ENCODE measurements at regions not wholly inside any gene's neighbourhood (a gene's known extent, or its start where the extent isn't known, plus 50 kb on each side); places are given as distances from the start of the nearest gene placed in this dataset.
"Not testable (repeated sequence)": the region's sequence is repeated elsewhere in the genome, so short reads cannot be mapped to it uniquely, and the experiment has no call there.

DNA sequence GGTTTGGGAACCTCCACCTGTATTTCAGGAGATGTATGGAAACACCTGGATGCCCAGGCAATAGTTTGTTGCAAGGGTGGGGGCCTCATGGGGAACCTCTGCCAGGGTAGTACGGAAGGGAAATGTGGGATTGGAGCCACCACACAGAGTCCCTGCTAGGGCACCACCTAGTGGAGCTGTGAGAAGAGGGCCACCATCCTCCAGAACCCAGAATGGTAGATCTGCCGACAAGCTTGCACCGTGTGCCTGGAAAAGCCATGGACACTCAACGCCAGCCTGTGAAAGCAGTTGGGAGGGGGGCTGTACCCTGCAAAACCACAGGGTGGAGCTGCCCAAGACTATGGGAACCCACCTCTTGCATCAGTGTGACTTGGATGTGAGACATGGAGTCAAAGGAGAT, 407.2 kb downstream of the PSAT1 start:
- DNase-seq (ENCODE audit: low spot score); H3K27me3 Mint-ChIP-seq; H3K36me3 Mint-ChIP-seq; H3K27ac Mint-ChIP-seq; ATAC-seq; H3K4me1 Mint-ChIP-seq (ENCODE audit: low read depth in 2 of 2); H3K9me3 Mint-ChIP-seq; H3K4me3 Mint-ChIP-seq: not testable (repeated sequence)

DNA sequence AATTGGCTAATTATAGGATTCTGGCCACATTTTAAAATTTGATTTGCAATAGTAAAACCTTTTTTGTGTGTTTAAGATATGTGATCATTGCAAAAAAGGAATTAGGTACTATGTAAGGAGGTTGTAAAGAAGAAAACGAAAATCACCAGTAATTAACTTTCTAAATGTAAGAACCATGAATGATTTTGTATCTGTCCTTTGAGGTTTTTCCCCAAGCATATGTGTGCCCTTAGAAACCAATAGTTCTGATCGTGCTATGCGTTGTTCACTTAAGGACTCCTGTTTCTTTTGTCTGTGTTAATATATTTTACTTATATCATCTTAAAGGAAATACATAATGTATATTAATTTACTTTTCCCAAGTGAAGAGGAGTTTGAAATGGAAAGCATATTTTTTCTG, 410.2 kb downstream of the PSAT1 start:
- ATAC-seq: no peak
- no peak overlapping the region for H3K27ac Mint-ChIP-seq
- H3K9me3 Mint-ChIP-seq: no peaks in the 10 kb centered on the region
- no peaks in the 10 kb centered on the region for H3K4me1 Mint-ChIP-seq (ENCODE audit: low read depth in 2 of 2)
- no peak overlapping the region for H3K4me3 Mint-ChIP-seq
- H3K36me3 Mint-ChIP-seq: no peaks in the 10 kb centered on the region
- DNase-seq (ENCODE audit: low spot score): no peak
- no peaks in the 10 kb centered on the region for H3K27me3 Mint-ChIP-seq

DNA sequence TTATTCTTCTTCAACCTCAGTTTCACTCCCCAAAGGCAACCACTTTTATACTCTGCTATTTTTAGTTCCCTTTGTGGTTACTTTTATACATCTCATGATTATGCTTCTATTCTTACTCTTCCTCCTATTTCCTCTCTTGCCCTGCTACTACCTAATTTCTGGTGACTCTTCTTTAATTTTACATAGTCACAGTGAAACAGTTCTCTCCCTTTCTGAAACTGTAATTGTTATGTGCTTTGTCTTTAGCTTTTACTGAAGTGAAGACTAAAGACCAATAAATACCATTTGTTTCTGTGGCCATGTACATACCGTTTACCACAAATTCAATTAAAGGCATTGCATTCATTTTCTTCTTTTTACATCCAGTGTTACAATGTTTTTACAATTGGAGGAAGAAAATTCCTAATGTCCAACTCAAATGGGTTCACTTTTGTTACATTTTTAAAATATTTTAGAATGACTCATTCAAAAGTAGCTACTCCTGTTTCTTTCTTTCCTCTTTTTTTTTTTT, 410.6 kb downstream of the PSAT1 start:
- Mint-ChIP-seq H3K36me3 (no peaks in the 10 kb centered on the region), H3K27ac (no peak overlapping the region), H3K27me3 (no peaks in the 10 kb centered on the region), H3K4me1 (ENCODE audit: low read depth in 2 of 2) (no peaks in the 10 kb centered on the region), H3K9me3 (peaks cover 2% of the 10 kb centered on the region), H3K4me3 (no peak overlapping the region)
- DNase-seq (ENCODE audit: low spot score) (no peak), ATAC-seq (no peak)

DNA sequence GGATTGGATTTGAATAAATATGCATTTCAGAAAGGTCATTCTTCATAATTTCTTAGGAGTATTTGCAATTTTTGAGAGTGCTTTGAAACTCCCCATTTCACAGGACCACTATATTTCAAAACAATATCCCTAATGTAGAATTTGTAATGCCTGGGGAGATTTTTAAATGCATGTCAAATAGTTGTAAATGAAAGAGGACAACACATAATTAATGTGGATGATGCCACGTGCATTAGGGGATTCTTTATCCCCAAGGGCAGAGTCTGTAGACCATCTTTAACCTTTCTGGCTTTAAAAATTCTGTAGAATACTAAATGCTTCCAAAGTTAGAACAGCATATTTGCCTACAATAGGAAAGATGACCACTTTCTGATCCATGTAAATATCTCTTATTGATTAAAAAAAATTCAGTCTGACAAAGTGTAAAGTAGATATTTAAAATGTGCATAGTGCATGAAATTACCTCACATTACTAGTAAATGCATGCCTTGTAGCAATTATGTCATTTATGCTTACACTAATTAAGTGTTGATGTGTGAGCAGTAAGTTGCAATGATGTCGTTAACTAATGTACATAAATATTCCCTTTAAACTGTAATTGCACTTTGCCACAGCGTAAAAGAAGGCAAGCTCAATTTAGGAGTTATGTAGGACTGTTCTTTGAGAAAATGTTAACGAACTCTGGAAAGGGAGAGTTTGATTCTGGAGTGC, 416.1 kb downstream of the PSAT1 start:
- Mint-ChIP-seq H3K36me3 (no peaks in the 10 kb centered on the region), H3K4me1 (ENCODE audit: low read depth in 2 of 2) (no peaks in the 10 kb centered on the region), H3K9me3 (peaks cover 3% of the 10 kb centered on the region), H3K4me3 (no peak overlapping the region), H3K27ac (no peak overlapping the region), H3K27me3 (no peaks in the 10 kb centered on the region)
- ATAC-seq: no peak
- DNase-seq (ENCODE audit: low spot score): no peak

DNA sequence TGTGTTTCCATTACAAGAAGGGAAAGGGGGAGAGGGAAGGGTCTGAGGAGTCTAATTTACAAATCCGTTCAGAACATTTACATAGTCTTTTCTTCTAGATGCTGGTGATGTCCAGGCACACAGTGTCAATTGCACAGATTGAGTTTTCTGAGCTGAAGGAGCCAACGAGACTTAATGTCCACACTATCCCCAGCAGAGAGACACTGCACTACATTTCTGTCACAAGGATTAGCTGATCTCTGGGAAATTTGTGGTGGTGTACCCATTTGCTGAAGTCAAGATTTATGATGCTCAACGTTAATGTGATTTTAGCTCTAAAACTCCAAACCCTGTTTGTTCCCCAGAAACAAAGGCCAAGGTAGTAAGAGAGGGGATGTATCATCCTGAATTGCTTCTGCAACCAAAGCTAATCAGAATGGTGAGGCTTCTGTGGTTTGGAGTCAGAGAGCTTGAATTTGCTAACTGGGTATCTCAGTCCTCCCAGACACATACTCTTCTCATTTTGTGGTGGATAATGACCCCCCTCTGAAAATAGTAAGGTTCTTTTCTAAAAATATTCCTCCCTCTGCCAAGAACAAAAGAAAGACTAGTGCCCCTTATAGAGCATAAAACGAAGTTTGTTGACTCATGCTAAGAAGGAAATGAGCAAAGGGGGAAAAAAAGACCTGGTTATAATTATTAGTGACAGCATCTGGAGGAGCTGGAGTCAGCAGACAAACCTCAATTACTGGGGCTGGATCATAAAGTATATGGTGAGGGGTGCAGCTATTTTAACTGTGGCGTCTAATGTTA, 416.9 kb downstream of the PSAT1 start:
- Mint-ChIP-seq H3K27ac (no peak overlapping the region), H3K36me3 (no peaks in the 10 kb centered on the region), H3K4me1 (ENCODE audit: low read depth in 2 of 2) (no peaks in the 10 kb centered on the region), H3K4me3 (no peak overlapping the region), H3K27me3 (no peaks in the 10 kb centered on the region), H3K9me3 (peaks cover 3% of the 10 kb centered on the region)
- ATAC-seq (no peak), DNase-seq (ENCODE audit: low spot score) (no peak)

DNA sequence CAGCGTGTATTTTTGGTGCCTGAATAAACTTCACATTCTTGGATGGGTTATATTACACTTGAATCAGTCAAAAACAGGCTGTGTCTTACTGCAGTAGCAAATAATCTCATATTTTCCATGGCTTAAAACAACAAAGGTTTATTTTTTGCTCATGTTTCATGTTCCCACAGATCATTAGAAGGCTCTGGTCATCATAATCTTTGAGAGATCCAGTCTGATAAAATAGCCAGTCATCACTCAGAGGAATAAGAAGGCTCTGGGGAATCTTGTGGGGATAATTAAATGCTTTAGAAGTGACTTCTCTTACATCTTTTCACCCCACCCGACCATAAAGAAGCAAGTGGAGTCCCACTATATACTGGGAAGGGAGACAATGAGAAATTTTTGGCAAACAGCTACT, 417.7 kb downstream of the PSAT1 start:
- peaks cover 3% of the 10 kb centered on the region for H3K9me3 Mint-ChIP-seq
- H3K36me3 Mint-ChIP-seq: no peaks in the 10 kb centered on the region
- no peaks in the 10 kb centered on the region for H3K4me1 Mint-ChIP-seq (ENCODE audit: low read depth in 2 of 2)
- H3K4me3 Mint-ChIP-seq: no peak overlapping the region
- ATAC-seq (no peak), DNase-seq (ENCODE audit: low spot score) (no peak)
- no peak overlapping the region for H3K27ac Mint-ChIP-seq
- H3K27me3 Mint-ChIP-seq: no peaks in the 10 kb centered on the region

GRCh38 chr9:78719029-78719428, 422.1 kb downstream of the PSAT1 start:
- not testable (repeated sequence) for DNase-seq (ENCODE audit: low spot score); H3K4me1 Mint-ChIP-seq (ENCODE audit: low read depth in 2 of 2); H3K27me3 Mint-ChIP-seq; H3K9me3 Mint-ChIP-seq; H3K4me3 Mint-ChIP-seq; H3K27ac Mint-ChIP-seq; H3K36me3 Mint-ChIP-seq; ATAC-seq

DNA sequence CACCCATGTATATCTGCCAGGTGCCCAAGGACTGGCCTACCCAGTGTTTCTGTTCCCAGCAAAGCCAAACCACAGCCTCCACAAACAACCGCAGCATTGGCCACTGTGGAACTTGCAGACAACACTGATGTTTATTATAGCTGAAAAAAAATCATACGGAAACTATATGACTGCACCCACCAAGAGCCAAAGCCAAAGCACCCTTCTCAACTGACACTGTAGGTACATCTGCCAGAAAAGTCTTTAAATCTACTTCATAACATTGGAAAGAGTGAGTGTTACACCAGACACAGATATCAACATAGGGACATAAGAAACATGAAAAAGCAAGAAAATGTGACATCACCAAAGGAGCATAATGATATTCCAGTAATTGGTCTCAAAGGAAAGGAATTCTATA, 428.0 kb downstream of the PSAT1 start:
- H3K27ac Mint-ChIP-seq: no peak overlapping the region
- peaks cover 6% of the 10 kb centered on the region for H3K36me3 Mint-ChIP-seq
- H3K27me3 Mint-ChIP-seq: no peaks in the 10 kb centered on the region
- peaks cover 16% of the 10 kb centered on the region for H3K9me3 Mint-ChIP-seq
- no peaks in the 10 kb centered on the region for H3K4me1 Mint-ChIP-seq (ENCODE audit: low read depth in 2 of 2)
- no peak overlapping the region for H3K4me3 Mint-ChIP-seq
- DNase-seq (ENCODE audit: low spot score) (no peak), ATAC-seq (no peak)

GRCh38 chr9:78725503-78725902, 428.6 kb downstream of the PSAT1 start:
- no peaks in the 10 kb centered on the region for H3K27me3 Mint-ChIP-seq
- DNase-seq (ENCODE audit: low spot score) (no peak), ATAC-seq (no peak)
- peaks cover 16% of the 10 kb centered on the region for H3K9me3 Mint-ChIP-seq
- peaks cover 6% of the 10 kb centered on the region for H3K36me3 Mint-ChIP-seq
- no peaks in the 10 kb centered on the region for H3K4me1 Mint-ChIP-seq (ENCODE audit: low read depth in 2 of 2)
- no peak overlapping the region for H3K27ac Mint-ChIP-seq
- H3K4me3 Mint-ChIP-seq: no peak overlapping the region

DNA sequence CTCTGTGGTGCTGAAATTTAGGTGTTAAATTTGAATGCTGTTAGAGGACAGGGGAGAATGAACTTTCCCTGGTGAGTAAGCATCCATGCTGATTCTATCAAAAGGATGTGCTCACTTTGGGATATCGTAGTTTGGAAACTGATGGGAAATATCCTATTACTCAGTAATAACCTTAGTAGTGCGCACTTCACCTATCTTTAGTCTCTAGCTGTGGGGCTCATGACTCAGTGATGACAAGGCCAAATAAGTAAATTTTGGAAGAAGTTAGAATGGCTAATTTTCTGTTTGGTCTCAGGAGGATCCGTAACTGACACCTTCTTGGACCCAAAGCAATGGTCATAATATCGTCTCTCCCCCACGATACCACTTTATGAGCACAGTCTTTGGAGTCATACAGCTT, 448.4 kb downstream of the PSAT1 start:
- ATAC-seq (no peak), DNase-seq (ENCODE audit: low spot score) (no peak)
- H3K36me3 Mint-ChIP-seq: no peaks in the 10 kb centered on the region
- H3K27me3 Mint-ChIP-seq: no peaks in the 10 kb centered on the region
- no peak overlapping the region for H3K27ac Mint-ChIP-seq
- no peaks in the 10 kb centered on the region for H3K4me1 Mint-ChIP-seq (ENCODE audit: low read depth in 2 of 2)
- H3K9me3 Mint-ChIP-seq: peaks cover 8% of the 10 kb centered on the region
- no peak overlapping the region for H3K4me3 Mint-ChIP-seq

- Mint-ChIP-seq H3K36me3 (no peaks in the 10 kb centered on the region), H3K27me3 (no peaks in the 10 kb centered on the region), H3K4me3 (no peak overlapping the region), H3K4me1 (ENCODE audit: low read depth in 2 of 2) (no peaks in the 10 kb centered on the region), H3K9me3 (peaks cover 8% of the 10 kb centered on the region), H3K27ac (no peak overlapping the region)
- ATAC-seq: no peak
- no peak for DNase-seq (ENCODE audit: low spot score)
Observed at GRCh38 chr9:78746010-78746409, 449.1 kb downstream of the PSAT1 start.

DNA sequence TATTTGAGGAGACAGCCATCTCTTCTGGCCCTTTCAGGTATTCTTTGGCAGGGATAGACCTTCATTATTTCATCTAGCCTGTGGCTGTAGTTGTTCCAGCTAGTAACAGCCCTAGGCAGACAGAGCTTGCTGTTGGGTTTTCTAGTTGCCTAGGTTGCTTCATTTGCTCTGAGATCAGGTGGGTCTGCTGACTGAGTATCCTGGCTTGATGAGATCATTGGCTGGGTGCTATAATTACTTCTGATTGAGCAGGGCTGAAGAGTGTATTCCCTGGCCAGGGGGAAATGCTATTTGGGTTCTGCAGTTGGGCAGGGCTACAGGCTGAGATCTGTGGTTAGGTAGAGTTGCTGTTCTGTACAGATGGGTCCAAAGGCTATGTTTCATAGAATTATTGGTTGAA, 456.1 kb downstream of the PSAT1 start:
- Mint-ChIP-seq H3K27me3 (no peaks in the 10 kb centered on the region), H3K36me3 (no peaks in the 10 kb centered on the region), H3K4me1 (ENCODE audit: low read depth in 2 of 2) (no peaks in the 10 kb centered on the region), H3K27ac (no peak overlapping the region), H3K4me3 (no peak overlapping the region), H3K9me3 (peaks cover 5% of the 10 kb centered on the region)
- ATAC-seq (no peak), DNase-seq (ENCODE audit: low spot score) (no peak)

GRCh38 chr9:78756813-78757510, 460.0 kb downstream of the PSAT1 start:
- H3K27ac Mint-ChIP-seq: no peak overlapping the region
- H3K4me1 Mint-ChIP-seq (ENCODE audit: low read depth in 2 of 2): no peaks in the 10 kb centered on the region
- no peak for DNase-seq (ENCODE audit: low spot score)
- no peaks in the 10 kb centered on the region for H3K36me3 Mint-ChIP-seq
- no peak for ATAC-seq
- H3K27me3 Mint-ChIP-seq: no peaks in the 10 kb centered on the region
- H3K4me3 Mint-ChIP-seq: no peak overlapping the region
- peaks cover 2% of the 10 kb centered on the region for H3K9me3 Mint-ChIP-seq

GRCh38 chr9:78763424-78763823, 466.5 kb downstream of the PSAT1 start:
- ATAC-seq (no peak), DNase-seq (ENCODE audit: low spot score) (no peak)
- H3K36me3 Mint-ChIP-seq: no peaks in the 10 kb centered on the region
- no peaks in the 10 kb centered on the region for H3K27me3 Mint-ChIP-seq
- H3K4me3 Mint-ChIP-seq: no peak overlapping the region
- no peaks in the 10 kb centered on the region for H3K4me1 Mint-ChIP-seq (ENCODE audit: low read depth in 2 of 2)
- peaks cover 9% of the 10 kb centered on the region for H3K9me3 Mint-ChIP-seq
- H3K27ac Mint-ChIP-seq: no peak overlapping the region

Data from natural killer cell treated with Interleukin-12 subunit alpha and Interleukin-12 subunit beta and Interleukin-15 and Interleukin-18, amount 100 ng/mL, for 72 hours (primary cell).